Erythroblast (primary cell): ENCODE measurements at regions not wholly inside any gene's neighbourhood (a gene's known extent, or its start where the extent isn't known, plus 50 kb on each side); places are given as distances from the start of the nearest gene placed in this dataset.

Source experiments
- GATA1 ChIP-seq: IDR thresholded peaks from 2 replicates; pipeline ENCODE4 v1.6.1; 2011; ENCODE audit warnings: low read depth, mild to moderate bottlenecking, control low read depth, low read length, moderate library complexity
- POLR2A ChIP-seq: IDR thresholded peaks from 2 replicates; pipeline ENCODE4 v1.6.1; 2011; ENCODE audit warnings: mild to moderate bottlenecking, low read length

DNA sequence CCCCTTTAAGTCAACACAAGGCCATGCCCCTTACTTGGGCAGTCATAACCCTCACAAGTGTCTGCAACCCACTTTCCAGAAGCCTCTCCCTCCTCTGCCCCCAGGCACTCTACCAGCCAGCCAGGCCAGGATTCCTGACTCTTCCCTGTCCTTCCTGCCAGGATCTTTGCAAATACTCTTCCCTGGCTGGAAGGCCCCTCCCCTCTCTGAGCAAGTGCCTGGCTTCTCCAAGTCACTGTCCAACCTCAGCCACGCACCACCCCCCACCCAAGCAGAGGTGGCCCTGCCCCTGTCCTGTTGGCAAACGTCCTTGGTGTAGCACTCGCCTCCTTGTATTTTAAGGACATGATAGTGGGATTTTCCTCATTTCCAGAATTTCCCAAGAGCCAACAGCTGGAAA is 54.7 kb upstream of the USP3 start:
- TF ChIP-seq POLR2A, result no peak
- TF ChIP-seq GATA1, result no peak
